GM12874 (cell line): ENCODE measurements at regions not wholly inside any gene's neighbourhood (a gene's known extent, or its start where the extent isn't known, plus 50 kb on each side); places are given as distances from the start of the nearest gene placed in this dataset.

ENCODE experiments used
- TF ChIP-seq, protein P1 (sequence below): IDR thresholded peaks from 2 replicates; pipeline ENCODE4 v1.5.1; 2011; ENCODE audit warnings: low read depth, mild to moderate bottlenecking, control low read depth, low read length, moderate library complexity; ENCODE audit not compliant: insufficient read depth

DNA sequence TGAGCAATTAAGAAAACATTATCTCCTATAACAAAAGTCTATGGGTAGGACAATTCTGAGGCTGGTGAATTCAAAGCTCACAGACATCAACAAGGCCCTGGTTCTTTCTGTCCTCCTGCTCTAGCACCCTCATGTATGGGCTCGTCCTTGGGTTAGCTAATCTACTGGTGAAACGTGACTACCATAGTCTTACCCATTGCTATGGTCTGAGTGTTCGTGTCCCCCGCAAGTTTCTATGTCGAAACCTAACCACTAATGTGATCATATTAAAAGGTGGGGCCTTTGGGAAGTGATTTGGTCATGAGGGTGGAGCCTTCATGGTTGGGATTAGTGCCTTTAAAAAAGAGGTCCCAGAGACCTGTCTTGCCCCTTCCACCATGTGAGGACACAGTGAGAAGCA lies 564.7 kb downstream of the TNS1 start:
- TF ChIP-seq, protein P1, sequence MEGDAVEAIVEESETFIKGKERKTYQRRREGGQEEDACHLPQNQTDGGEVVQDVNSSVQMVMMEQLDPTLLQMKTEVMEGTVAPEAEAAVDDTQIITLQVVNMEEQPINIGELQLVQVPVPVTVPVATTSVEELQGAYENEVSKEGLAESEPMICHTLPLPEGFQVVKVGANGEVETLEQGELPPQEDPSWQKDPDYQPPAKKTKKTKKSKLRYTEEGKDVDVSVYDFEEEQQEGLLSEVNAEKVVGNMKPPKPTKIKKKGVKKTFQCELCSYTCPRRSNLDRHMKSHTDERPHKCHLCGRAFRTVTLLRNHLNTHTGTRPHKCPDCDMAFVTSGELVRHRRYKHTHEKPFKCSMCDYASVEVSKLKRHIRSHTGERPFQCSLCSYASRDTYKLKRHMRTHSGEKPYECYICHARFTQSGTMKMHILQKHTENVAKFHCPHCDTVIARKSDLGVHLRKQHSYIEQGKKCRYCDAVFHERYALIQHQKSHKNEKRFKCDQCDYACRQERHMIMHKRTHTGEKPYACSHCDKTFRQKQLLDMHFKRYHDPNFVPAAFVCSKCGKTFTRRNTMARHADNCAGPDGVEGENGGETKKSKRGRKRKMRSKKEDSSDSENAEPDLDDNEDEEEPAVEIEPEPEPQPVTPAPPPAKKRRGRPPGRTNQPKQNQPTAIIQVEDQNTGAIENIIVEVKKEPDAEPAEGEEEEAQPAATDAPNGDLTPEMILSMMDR: no peak

DNA sequence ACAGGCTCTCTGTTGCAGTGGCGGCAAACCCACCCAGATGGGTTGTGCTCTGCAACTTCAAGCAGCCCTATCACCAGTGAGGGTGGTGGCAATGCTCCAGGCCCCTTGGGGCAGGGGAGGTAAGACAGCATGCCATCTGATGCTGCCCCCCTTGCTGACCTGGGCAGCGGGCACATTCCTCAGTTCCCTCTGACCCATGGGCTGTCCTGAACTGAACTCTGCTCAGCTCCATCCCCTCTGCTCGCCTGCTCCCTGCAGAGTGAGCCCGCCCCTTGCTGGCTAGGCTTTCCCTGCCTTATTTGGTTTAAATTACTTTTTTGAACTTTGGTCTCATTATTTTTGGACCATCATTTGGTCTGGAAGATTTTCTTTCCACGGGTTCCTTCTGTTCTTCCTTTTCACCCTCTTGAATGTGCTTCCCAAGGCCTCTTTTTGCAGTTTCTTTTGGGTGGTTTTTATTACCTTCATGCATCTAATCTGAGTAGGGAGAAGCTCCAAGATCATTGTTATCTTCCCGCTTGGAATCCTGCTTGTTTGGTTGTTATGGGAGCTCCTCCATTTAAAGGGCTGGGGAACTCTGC lies 565.4 kb downstream of the TNS1 start:
- TF ChIP-seq, protein P1: no peak

DNA sequence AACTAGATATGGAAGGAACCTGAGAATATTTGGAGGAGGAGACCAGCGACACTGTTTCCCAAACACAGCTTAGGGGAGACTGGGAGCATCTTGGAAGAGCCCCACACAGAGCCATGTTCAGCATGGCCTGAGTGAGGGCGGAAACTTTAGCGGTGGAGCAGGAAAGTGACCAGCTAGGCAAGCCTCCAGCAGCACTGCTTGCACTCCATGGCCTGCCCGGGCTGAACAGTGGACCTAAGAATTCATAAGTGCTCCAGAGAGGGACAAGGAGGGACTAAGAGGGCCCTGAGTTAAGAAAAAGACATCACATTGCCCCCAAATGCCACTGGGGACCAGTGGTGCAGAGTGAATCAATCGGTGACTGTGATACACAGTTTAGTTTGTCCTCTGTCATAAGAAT lies 566.4 kb downstream of the TNS1 start:
- TF ChIP-seq, protein P1: no peak

DNA sequence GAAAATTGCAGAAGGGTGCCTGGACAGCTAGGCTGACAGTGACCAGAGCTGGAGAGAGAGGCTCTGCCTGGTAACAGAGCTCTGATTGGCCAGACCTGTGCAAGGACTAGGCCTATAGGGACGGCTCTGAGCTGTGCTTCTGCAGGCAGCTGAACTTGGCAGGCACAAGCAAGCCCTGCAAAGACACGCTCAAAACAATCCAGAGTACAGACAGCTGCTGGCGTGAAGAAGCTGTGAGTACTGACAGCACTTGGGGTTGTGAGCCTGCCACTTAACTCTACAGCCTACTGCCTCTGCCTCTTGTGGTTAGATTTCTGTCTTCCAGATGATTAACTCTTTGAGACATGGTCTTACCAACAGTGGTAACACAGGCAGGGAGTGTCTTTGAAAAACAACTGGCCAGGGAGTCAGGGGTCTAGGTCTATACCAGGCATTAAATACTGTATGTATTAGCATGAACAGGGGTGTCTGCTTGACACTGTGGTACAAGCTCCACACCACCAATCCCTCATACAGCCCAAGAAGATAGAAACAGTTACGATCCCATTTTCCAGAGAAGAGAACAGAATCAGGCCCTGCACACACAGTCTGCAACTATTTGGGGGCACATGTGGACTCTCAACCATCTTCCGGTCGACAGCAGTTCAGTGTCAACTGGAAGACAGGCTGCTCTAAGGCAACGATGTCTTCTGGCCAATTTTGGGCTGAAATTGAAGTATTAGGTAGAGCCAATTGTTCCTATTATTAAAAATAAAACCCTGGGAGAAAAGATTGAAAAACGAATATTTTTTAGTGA lies 568.4 kb downstream of the TNS1 start:
- TF ChIP-seq, protein P1: no peak

DNA sequence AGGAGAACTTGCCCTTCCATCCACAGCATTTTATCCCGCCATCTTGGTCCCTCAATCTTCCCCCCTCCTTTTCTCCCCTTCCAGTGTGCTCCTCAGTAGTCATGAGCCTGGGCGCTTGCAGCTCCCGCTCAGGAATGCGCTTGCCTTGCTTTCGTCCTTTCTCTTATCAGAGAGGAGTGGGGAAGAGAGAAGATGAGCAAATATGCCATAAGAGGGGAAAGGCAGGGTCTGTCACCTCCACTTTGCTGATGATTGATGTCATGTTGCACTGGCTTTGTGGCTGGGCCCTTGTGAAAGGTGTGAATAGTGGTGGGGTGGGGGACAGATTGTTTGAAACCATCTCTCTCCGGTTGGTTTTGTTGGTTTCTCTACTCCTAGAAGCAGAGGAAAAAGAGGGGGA lies 569.3 kb downstream of the TNS1 start:
- TF ChIP-seq, protein P1: no peak

DNA sequence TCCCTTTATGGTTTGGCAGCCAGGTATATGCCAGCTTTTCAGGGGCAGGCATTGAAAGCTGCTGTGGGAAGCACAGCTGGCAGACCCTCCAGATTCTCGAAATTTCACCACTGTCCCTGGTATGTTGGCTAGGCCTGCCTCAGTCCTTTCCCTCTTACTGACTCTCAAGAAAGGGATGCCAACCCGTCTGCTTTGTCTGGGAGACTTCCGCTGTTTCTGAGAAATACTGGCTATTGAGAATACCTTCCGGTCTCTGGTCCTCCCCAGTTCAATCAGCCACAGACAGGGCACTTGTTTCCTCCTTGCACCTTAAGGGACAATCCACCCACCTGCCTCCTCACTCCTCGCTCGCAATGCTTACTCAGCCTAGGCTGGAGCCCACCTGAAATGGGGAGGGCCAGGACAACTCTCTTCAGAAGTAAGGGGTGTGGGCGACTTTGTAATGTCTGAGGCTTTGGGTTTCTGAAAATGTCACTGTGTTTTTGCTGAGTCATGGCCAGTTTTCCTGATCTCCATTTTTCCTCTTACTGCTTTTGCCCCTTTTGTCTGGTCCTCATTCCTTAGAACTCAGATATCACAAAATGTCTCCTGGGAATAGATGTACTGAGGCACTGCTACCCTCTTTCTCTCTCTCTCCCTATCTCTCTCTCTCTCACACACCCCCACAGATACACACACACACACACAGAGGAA lies 571.1 kb downstream of the TNS1 start:
- TF ChIP-seq, protein P1: no peak

DNA sequence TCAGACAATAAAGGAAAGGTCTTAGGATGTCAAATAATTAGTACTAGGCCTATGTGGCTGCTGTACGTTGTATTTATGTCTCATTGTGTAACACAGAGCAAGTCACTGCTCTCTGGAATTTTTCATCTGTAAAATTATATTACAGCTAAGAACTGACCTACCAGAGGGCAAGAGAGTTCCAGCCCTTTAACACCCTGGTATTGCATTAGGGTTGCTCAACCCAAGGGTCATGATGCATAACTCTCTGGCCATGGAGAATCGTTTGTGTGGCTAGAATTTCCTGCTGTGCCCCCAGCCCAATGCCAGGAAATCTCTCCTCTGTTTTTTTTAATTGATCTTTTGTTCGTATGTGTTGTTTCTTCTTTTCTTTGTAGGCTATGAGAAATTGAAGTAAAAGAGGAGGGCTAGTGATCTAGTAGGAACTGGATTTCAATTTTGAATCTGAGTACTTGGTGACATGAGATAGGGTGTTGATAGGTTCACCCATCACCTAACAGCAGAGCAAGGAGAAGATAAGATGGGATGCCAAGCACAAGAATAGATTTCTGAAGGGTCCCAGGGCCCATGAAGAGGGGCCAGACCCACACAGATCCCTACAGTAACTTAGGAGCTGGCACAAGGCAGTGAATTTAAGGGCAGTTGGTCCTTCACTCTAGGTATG lies 571.2 kb upstream of the TNP1 start:
- TF ChIP-seq, protein P1: no peak
